ENCODE measurements at regions not wholly inside any gene's neighbourhood (a gene's known extent, or its start where the extent isn't known, plus 50 kb on each side); places are given as distances from the start of the nearest gene placed in this dataset.

GRCh38 chr2:163353551-163353950 lies 382.3 kb downstream of the FIGN start:
- TF ChIP-seq POLR2A (IDR thresholded peaks at IDR 0.05; ENCODE audit: low read length) (no peak), GATA1 (IDR thresholded peaks at IDR 0.05; ENCODE audit: low read depth, low read length) (no peak)

All from erythroblast (primary cell).